ENCODE measurements at regions not wholly inside any gene's neighbourhood (a gene's known extent, or its start where the extent isn't known, plus 50 kb on each side); places are given as distances from the start of the nearest gene placed in this dataset.

DNA sequence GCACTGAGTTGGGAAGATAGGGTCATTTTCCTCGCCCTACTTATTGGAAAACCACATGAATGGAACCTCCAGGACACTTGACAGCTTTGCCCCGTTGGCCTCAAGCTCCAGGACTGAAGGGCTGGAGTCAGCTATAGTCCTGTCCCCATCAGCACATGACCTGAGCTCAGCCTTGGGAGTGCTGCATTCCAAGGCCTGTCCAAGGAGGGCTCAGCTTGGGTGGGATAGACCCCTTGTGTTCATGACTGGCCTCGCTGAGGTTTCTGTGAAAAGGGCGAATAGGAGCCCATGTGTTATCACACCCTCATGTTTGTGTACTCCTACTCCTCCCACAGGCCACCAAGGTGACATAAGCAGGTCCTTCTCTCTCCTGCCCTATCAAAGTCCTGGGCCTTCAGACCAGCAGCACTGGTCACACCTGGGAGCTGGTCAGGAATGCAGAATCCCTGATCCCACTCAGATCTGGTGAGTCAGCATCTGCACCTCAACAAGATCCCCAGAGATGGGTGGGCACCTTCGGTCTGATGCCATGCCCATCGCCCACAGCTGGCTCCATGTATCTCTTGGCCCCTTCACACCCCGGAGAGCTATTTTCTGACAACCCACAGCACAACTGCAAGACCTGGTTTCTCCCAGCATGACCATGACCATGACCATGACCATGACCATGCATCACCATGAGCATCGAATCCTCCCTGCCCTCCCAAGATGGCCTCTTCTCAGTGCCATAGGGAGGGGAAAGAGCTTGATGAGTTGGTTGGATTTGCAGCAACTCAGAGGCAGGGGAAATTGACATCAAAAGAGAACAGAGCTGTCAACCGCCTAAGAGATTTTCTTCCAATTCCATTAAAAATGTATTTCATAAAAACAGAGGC, 83.0 kb upstream of the RAB6C start:
- TF ChIP-seq CTCF (IDR thresholded peaks at IDR 0.05; ENCODE audit: low read length) = no peak
- TF ChIP-seq EZH2 (optimal IDR thresholded peaks at IDR 0.05; ENCODE audit: low read depth, low read length) = no peak
- TF ChIP-seq EZH2phosphoT487 (IDR thresholded peaks at IDR 0.05; ENCODE audit: low read length) = no peak
